Right lobe of liver (tissue), 6 donors: ENCODE measurements at regions not wholly inside any gene's neighbourhood (a gene's known extent, or its start where the extent isn't known, plus 50 kb on each side); places are given as distances from the start of the nearest gene placed in this dataset.

Experiments used
- ATAC-seq, 4 donors: fragments of 200-7000 bp; cut with Tn5 transposase; one replicate each; pipeline ENCODE4 v1.9.1; 2020; ENCODE audit warnings: mild to moderate bottlenecking in 4 of 4, moderate library complexity in 4 of 4
- DNase-seq, 3 donors: peaks; one replicate each; pipeline ENCODE4 v3.0.0-alpha.2; 2020
- H3K27ac ChIP-seq, 3 donors: fragments of 200-600 bp; one replicate each; pipeline ENCODE4 v1.8.0; 2022
- H3K27me3 ChIP-seq, 2 donors: fragments of 200-600 bp; one replicate each; pipeline ENCODE4 v1.8.0; 2022
- H3K36me3 ChIP-seq, 4 donors: fragments of 200-600 bp; sonication (generic) in 1 of 4; one replicate each; pipeline versions ENCODE4 v1.5.1 to v1.8.0; 2017 to 2022; ENCODE audit warnings: control low read depth in 1 of 4
- H3K4me1 ChIP-seq, 4 donors: fragments of 200-600 bp; sonication (generic) in 1 of 4; one replicate each; pipeline versions ENCODE4 v1.5.1 to v1.8.0; 2017 to 2022; ENCODE audit warnings: control low read depth in 1 of 4
- H3K4me3 ChIP-seq, 3 donors: fragments of 200-600 bp; one replicate each; pipeline ENCODE4 v1.8.0; 2022
- H3K9me3 ChIP-seq, 4 donors: fragments of 200-600 bp; sonication (generic) in 1 of 4; one replicate each; pipeline versions ENCODE4 v1.5.1 to v1.8.0; 2017 to 2022; ENCODE audit warnings: control low read depth in 1 of 4
- POLR2A ChIP-seq: fragments of 450-650 bp; IDR thresholded peaks from one replicate; pipeline ENCODE4 v1.6.1; 2017; ENCODE audit warnings: antibody characterized with exemption, mild to moderate bottlenecking
- WGBS: methylation state at CpG from one replicate; pipeline ENCODE4 v1.1.6; 2018; ENCODE audit warnings: low coverage, low lambda C conversion rate; ENCODE audit not compliant: insufficient coverage; ENCODE audit errors: missing lambda C conversion rate; 5-methylcytosine and 5-hydroxymethylcytosine counted together
- intact Hi-C, 2 donors: fragments of 100-400 bp; cut with DNase I; formaldehyde crosslinking; loops; one replicate each; pipeline versions ENCODE4 v1.11.2 to v1.14.1; 2022
- TF ChIP-seq, protein P1 (sequence below), 4 donors: fragments of 200-600 bp in 3 of 4; fragments of 450-650 bp in 1 of 4; IDR thresholded peaks; one replicate each; pipeline versions ENCODE4 v1.5.1 to v1.8.0; 2016 to 2022; ENCODE audit warnings: antibody characterized with exemption in 4 of 4, mild to moderate bottlenecking in 2 of 4
- donor health status: DM: no; HTN: yes; CAD: no.
- donor health status: DM: no; HTN: no; CAD: no.
- donor health status: DM: no; HTN: no; CAD: no.
- donor health status: DM: no; HTN: yes; CAD: no.
- donor health status: DM: no; HTN: yes; CAD: no.

DNA sequence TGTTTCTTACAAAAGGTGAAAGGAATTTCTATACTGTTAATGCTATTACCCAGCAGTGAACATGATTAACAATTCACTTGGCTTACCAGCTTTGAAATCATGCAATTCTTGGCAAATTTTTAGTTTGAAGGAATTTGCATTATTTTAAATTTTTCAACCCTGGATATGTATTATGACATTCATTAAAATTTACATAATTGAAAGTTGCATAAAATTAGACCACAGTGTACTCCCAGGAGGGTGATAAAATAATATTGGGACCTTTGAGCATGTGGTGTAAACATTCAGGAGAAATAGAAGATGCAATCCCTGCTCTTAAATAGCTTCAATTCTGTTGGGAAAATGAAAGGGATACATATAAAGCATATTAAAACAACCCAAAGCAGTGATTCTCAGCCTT, 412.2 kb upstream of the SGCD start:
- no peaks in the 10 kb centered on the region for H3K36me3 ChIP-seq
- intact Hi-C loops = no loop called here
- no peak overlapping the region for H3K4me3 ChIP-seq
- ATAC-seq (no peak), DNase-seq (no peak)
- no peaks in the 10 kb centered on the region for H3K27me3 ChIP-seq
- TF ChIP-seq, protein P1, sequence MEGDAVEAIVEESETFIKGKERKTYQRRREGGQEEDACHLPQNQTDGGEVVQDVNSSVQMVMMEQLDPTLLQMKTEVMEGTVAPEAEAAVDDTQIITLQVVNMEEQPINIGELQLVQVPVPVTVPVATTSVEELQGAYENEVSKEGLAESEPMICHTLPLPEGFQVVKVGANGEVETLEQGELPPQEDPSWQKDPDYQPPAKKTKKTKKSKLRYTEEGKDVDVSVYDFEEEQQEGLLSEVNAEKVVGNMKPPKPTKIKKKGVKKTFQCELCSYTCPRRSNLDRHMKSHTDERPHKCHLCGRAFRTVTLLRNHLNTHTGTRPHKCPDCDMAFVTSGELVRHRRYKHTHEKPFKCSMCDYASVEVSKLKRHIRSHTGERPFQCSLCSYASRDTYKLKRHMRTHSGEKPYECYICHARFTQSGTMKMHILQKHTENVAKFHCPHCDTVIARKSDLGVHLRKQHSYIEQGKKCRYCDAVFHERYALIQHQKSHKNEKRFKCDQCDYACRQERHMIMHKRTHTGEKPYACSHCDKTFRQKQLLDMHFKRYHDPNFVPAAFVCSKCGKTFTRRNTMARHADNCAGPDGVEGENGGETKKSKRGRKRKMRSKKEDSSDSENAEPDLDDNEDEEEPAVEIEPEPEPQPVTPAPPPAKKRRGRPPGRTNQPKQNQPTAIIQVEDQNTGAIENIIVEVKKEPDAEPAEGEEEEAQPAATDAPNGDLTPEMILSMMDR (IDR thresholded peaks at IDR 0.05) = no peak
- no peak overlapping the region for H3K27ac ChIP-seq
- no peaks in the 10 kb centered on the region for H3K4me1 ChIP-seq
- no peaks in the 10 kb centered on the region for H3K9me3 ChIP-seq

DNA sequence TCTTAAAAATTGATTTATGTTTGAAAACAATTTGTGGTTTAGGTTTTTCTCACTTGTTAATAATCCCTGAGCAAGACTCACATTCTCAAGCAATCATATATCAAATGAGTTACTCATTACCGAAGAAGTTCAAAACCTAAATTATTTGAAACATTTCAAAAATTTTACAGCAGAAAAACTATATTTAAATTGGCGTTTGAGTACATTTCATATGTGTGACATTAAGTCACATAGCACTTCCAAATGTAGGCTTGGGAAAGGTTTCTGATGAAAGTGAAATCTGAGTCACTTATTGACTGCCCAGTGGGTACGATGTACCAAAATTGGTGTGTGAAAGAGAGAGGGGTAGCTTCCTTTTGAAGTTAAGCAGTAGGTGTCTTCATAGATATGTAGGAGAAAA, 411.4 kb upstream of the SGCD start:
- intact Hi-C loops = no loop called here
- Histone ChIP-seq H3K4me1 (no peaks in the 10 kb centered on the region), H3K9me3 (no peaks in the 10 kb centered on the region), H3K4me3 (no peak overlapping the region), H3K27ac (no peak overlapping the region), H3K36me3 (no peaks in the 10 kb centered on the region), H3K27me3 (no peaks in the 10 kb centered on the region)
- DNase-seq (no peak), ATAC-seq (no peak)
- TF ChIP-seq POLR2A = no peak
- TF ChIP-seq, protein P1 (IDR thresholded peaks at IDR 0.05) = no peak
- 46% methylated on average over 3 of the region's 3 CpGs for WGBS

DNA sequence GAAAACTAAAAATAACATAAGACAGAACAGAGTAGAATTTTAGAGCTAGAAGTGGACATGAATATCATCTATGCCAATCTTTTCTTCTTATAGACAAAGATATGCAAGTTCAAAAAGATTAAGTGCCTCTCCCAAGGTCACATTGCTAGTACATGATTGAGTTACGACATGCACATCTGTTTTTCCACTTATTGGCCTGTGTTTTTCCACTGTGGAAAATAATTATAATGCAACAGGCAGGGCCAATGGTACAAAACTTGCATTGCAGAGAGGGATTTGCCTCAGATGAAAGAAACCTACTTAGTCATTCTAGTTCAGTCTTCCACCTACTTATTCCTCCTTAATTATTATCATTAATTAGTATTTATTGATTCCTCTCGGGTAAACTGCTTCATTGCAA, 407.8 kb upstream of the SGCD start:
- no peak for DNase-seq
- intact Hi-C loops = no loop called here
- H3K27me3 ChIP-seq = no peaks in the 10 kb centered on the region
- H3K4me3 ChIP-seq = no peak overlapping the region
- TF ChIP-seq, protein P1 (IDR thresholded peaks at IDR 0.05) = no peak
- no peak for TF ChIP-seq POLR2A
- H3K27ac ChIP-seq = no peak overlapping the region
- 62% methylated on average over 2 of the region's 2 CpGs for WGBS
- no peaks in the 10 kb centered on the region for H3K9me3 ChIP-seq
- no peaks in the 10 kb centered on the region for H3K4me1 ChIP-seq
- ATAC-seq = no peak
- H3K36me3 ChIP-seq = no peaks in the 10 kb centered on the region

DNA sequence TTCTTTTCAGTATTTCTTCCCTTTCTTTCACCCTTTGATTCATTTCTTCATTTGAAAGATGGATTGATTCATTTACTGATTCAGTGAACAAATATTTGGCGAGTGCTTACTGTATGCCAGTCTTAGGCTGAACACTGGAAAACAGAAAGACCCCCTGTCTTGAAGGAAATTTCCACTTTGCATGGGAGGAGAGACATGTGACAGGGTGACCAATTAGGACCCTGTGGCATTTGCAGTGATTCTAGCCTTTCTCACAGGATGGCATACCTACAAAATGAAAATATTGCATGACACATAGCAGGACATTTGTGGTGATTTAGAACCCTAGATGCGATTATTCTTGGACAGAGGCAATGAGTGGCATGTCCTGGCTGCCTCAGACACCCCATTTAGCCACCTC, 407.2 kb upstream of the SGCD start:
- H3K36me3 ChIP-seq = no peaks in the 10 kb centered on the region
- intact Hi-C loops = no loop called here
- no peak overlapping the region for H3K27ac ChIP-seq
- no peaks in the 10 kb centered on the region for H3K27me3 ChIP-seq
- no peak for TF ChIP-seq POLR2A
- TF ChIP-seq, protein P1 (IDR thresholded peaks at IDR 0.05) = no peak
- no peak for ATAC-seq
- DNase-seq = no peak
- H3K4me3 ChIP-seq = no peak overlapping the region
- WGBS = 58% methylated on average over 2 of the region's 2 CpGs
- H3K4me1 ChIP-seq = no peaks in the 10 kb centered on the region
- H3K9me3 ChIP-seq = no peaks in the 10 kb centered on the region

DNA sequence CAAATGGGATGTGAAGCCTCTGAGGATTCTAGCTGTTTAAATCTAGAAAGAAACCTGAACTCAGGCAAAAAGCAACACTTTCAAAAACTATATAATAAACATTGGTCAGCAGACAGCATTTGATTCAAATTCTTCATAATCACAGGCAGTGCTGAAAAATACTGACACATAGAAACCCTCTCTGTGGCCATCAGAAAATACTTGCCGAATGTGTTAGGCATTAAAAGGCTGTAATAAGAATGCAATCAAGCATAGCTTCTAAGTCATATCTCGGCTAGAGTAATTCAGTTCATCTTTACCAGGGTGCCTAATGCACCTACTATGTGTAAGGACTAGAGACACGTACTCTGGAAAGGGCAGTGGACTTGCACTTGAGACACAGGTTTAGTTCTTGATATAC, 405.3 kb upstream of the SGCD start:
- H3K9me3 ChIP-seq = no peaks in the 10 kb centered on the region
- DNase-seq = no peak
- ATAC-seq = no peak
- no peak for TF ChIP-seq POLR2A
- TF ChIP-seq, protein P1 (IDR thresholded peaks at IDR 0.05) = no peak
- no peaks in the 10 kb centered on the region for H3K36me3 ChIP-seq
- H3K27ac ChIP-seq = no peak overlapping the region
- H3K4me3 ChIP-seq = no peak overlapping the region
- intact Hi-C loops = no loop called here
- no peaks in the 10 kb centered on the region for H3K27me3 ChIP-seq
- H3K4me1 ChIP-seq = no peaks in the 10 kb centered on the region
- WGBS = 44% methylated on average over 3 of the region's 3 CpGs
